AG20443 (cell line): ENCODE measurements at regions not wholly inside any gene's neighbourhood (a gene's known extent, or its start where the extent isn't known, plus 50 kb on each side); places are given as distances from the start of the nearest gene placed in this dataset.

Experiments used
- DNase-seq: peaks from one replicate; pipeline ENCODE4 v3.0.0; 2012; ENCODE audit warnings: low spot score, mixed read lengths

GRCh38 chr4:125517831-125518230 lies 203.1 kb downstream of the FAT4 start:
- DNase-seq, result no peak

- no peak for DNase-seq
Observed at GRCh38 chr4:125518281-125518680, 203.5 kb downstream of the FAT4 start.

GRCh38 chr4:125519371-125520146 lies 204.8 kb downstream of the FAT4 start:
- no peak for DNase-seq

GRCh38 chr4:125520258-125520990 lies 205.7 kb downstream of the FAT4 start:
- no peak for DNase-seq

- DNase-seq, result no peak
Observed at GRCh38 chr4:125522588-125522987, 207.8 kb downstream of the FAT4 start.

GRCh38 chr4:125522992-125523391 lies 208.2 kb downstream of the FAT4 start:
- no peak for DNase-seq

GRCh38 chr4:125526420-125526819 lies 211.7 kb downstream of the FAT4 start:
- no peak for DNase-seq

- DNase-seq, result no peak
Observed at GRCh38 chr4:125527681-125528080, 212.9 kb downstream of the FAT4 start.

GRCh38 chr4:125529071-125529470 lies 214.3 kb downstream of the FAT4 start:
- DNase-seq, result no peak

- DNase-seq, result no peak
Observed at GRCh38 chr4:125538670-125539069, 223.9 kb downstream of the FAT4 start.

- DNase-seq, result no peak
Observed at GRCh38 chr4:125539691-125540090, 224.9 kb downstream of the FAT4 start.

GRCh38 chr4:125541836-125542385 lies 227.2 kb downstream of the FAT4 start:
- no peak for DNase-seq

GRCh38 chr4:125546272-125546671 lies 231.5 kb downstream of the FAT4 start:
- DNase-seq, result no peak

GRCh38 chr4:125547836-125548235 lies 233.1 kb downstream of the FAT4 start:
- DNase-seq, result no peak

- DNase-seq, result no peak
Observed at GRCh38 chr4:125550769-125551168, 236.0 kb downstream of the FAT4 start.

GRCh38 chr4:125551466-125551865 lies 236.7 kb downstream of the FAT4 start:
- no peak for DNase-seq

- no peak for DNase-seq
Observed at GRCh38 chr4:125551967-125552366, 237.2 kb downstream of the FAT4 start.

GRCh38 chr4:125572601-125573000 lies 257.8 kb downstream of the FAT4 start:
- no peak for DNase-seq

GRCh38 chr4:125573368-125573767 lies 258.6 kb downstream of the FAT4 start:
- no peak for DNase-seq

GRCh38 chr4:125573786-125574185 lies 259.0 kb downstream of the FAT4 start:
- DNase-seq, result no peak

- no peak for DNase-seq
Observed at GRCh38 chr4:125582302-125582701, 267.5 kb downstream of the FAT4 start.

GRCh38 chr4:125590158-125590557 lies 275.4 kb downstream of the FAT4 start:
- DNase-seq, result no peak

GRCh38 chr4:125591290-125591689 lies 276.5 kb downstream of the FAT4 start:
- no peak for DNase-seq
